Karpas-422 (cell line): ENCODE measurements at regions not wholly inside any gene's neighbourhood (a gene's known extent, or its start where the extent isn't known, plus 50 kb on each side); places are given as distances from the start of the nearest gene placed in this dataset.

Experiments used
- DNase-seq: peaks from one replicate; pipeline ENCODE4 v3.0.0-alpha.2; 2015
- H2AFZ ChIP-seq: fragments of 200-600 bp; sonication (generic); 2 replicates; pipeline ENCODE4 v1.6.1; 2014; ENCODE audit warnings: antibody characterized with exemption, low read length, mixed read lengths
- H3K27ac ChIP-seq: fragments of 200-600 bp; sonication (generic); 2 replicates; pipeline ENCODE4 v1.5.1; 2014; ENCODE audit warnings: mild to moderate bottlenecking, low read length, moderate library complexity
- H3K27me3 ChIP-seq: fragments of 200-600 bp; sonication (generic); 2 replicates; pipeline ENCODE4 v1.6.1; 2014; ENCODE audit warnings: low read length, mixed read lengths
- H3K36me3 ChIP-seq: fragments of 200-600 bp; sonication (generic); 2 replicates; pipeline ENCODE4 v1.6.1; 2014; ENCODE audit warnings: low read length, mixed read lengths; ENCODE audit not compliant: insufficient read depth
- H3K4me1 ChIP-seq: fragments of 200-600 bp; sonication (generic); 2 replicates; pipeline ENCODE4 v1.6.1; 2014; ENCODE audit warnings: mild to moderate bottlenecking, low read length, mixed read lengths
- H3K4me2 ChIP-seq: fragments of 200-600 bp; sonication (generic); 2 replicates; pipeline ENCODE4 v1.6.1; 2014; ENCODE audit warnings: low read length, low read depth, mild to moderate bottlenecking; ENCODE audit not compliant: poor library complexity, severe bottlenecking
- H3K4me3 ChIP-seq: fragments of 200-600 bp; sonication (generic); 2 replicates; pipeline ENCODE4 v1.5.1; 2014; ENCODE audit warnings: mild to moderate bottlenecking, antibody characterized with exemption, low read length, mixed read lengths
- H3K79me2 ChIP-seq: fragments of 200-600 bp; sonication (generic); 2 replicates; pipeline ENCODE4 v1.6.1; 2014; ENCODE audit warnings: mild to moderate bottlenecking, low read length, mixed read lengths
- H3K9ac ChIP-seq: fragments of 200-600 bp; sonication (generic); 2 replicates; pipeline ENCODE4 v1.6.0; 2014; ENCODE audit warnings: low read length
- H3K9me2 ChIP-seq: fragments of 200-600 bp; sonication (generic), shearing (Covaris generic); replicated peaks from 2 replicates; pipeline ENCODE4 v1.6.0; 2014; ENCODE audit warnings: mild to moderate bottlenecking, low read length, moderate library complexity; ENCODE audit not compliant: insufficient read depth
- H3K9me3 ChIP-seq: fragments of 300-700, 200-600 bp; sonication (generic); 2 replicates; pipeline ENCODE4 v1.6.1; 2014; ENCODE audit warnings: low read length, mixed read lengths
- H4K20me1 ChIP-seq: fragments of 200-600 bp; sonication (generic); 2 replicates; pipeline ENCODE4 v1.6.1; 2014; ENCODE audit warnings: mild to moderate bottlenecking, antibody characterized with exemption, low read length, low read depth; ENCODE audit not compliant: insufficient read depth

DNA sequence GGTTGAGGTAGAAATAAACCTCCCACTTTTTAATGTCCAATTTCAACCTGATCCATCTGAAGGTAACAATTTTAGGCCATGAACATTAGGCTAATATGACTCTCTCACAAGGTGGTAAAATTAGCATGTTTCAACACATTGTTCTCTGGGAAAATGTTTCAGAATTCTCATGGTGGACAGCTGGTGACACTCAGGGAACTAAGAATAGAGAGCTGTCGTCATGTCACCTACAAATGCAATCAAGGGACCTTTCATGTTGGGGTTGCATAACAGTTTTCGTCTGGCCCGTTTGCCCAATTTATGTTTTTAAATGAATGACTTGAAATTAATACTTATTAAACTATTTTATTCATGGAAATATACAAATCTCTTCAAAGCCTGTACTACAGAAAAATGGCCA, 180.7 kb upstream of the PRICKLE1 start:
- Histone ChIP-seq H3K9ac (no peak overlapping the region), H3K4me3 (no peak overlapping the region), H3K4me1 (no peaks in the 10 kb centered on the region), H3K79me2 (no peaks in the 10 kb centered on the region), H3K36me3 (no peaks in the 10 kb centered on the region), H3K9me3 (no peaks in the 10 kb centered on the region), H3K27me3 (no peaks in the 10 kb centered on the region), H2AFZ (no peak overlapping the region), H3K4me2 (no peak overlapping the region), H3K9me2 (no peaks in the 10 kb centered on the region), H3K27ac (no peak overlapping the region), H4K20me1 (no peaks in the 10 kb centered on the region)
- DNase-seq: no peak

DNA sequence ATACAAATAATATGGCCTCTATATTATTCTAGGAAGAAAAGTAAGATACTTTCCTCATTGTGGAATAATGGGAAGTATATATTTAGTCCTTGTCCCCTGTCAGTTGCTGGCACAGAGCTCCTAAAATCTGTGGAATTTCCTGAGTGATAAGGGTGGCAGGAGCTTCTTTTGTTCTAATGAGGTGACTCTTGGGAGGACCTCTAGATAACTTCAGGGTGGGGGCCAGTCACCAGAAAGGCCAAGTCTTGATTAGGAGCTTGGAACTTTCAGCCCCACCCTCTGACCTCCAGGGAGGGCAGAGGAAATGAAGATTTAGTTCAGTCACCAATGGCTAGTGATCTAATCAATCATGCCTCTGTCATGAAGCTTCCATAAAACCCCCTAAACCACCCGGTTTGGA, 179.9 kb upstream of the PRICKLE1 start:
- Histone ChIP-seq H3K27me3 (no peaks in the 10 kb centered on the region), H3K4me1 (no peaks in the 10 kb centered on the region), H3K79me2 (no peaks in the 10 kb centered on the region), H2AFZ (no peak overlapping the region), H3K27ac (no peak overlapping the region), H3K9ac (no peak overlapping the region), H3K4me3 (no peak overlapping the region), H3K36me3 (no peaks in the 10 kb centered on the region), H3K9me3 (no peaks in the 10 kb centered on the region), H3K9me2 (no peaks in the 10 kb centered on the region), H3K4me2 (no peak overlapping the region), H4K20me1 (no peaks in the 10 kb centered on the region)
- no peak for DNase-seq

DNA sequence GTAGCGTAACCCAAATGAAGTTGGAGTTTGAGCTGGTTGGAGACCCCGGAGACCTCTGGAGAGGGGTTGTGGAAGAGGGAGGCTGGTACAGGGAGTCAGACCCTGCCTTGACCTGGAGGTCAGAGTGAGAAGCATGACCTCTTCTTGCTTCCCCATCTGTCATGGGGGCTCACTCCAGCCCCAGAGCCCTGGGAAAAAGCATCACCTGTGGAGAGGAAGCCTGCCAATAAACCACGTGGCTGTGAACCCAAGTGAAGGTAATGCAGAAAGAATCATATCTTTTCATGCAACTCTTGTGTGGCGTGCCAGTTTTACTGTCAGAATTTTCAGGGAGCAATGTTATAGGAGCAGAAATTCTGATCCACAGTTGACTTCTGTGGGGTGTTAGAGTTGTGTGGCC, 178.5 kb upstream of the PRICKLE1 start:
- H3K27me3 ChIP-seq: no peaks in the 10 kb centered on the region
- H3K9me2 ChIP-seq: no peaks in the 10 kb centered on the region
- no peak overlapping the region for H3K27ac ChIP-seq
- no peaks in the 10 kb centered on the region for H3K4me1 ChIP-seq
- no peaks in the 10 kb centered on the region for H3K79me2 ChIP-seq
- no peak overlapping the region for H3K9ac ChIP-seq
- H3K4me2 ChIP-seq: no peak overlapping the region
- no peaks in the 10 kb centered on the region for H3K36me3 ChIP-seq
- no peaks in the 10 kb centered on the region for H4K20me1 ChIP-seq
- H2AFZ ChIP-seq: no peak overlapping the region
- no peak overlapping the region for H3K4me3 ChIP-seq
- no peaks in the 10 kb centered on the region for H3K9me3 ChIP-seq
- DNase-seq: no peak

DNA sequence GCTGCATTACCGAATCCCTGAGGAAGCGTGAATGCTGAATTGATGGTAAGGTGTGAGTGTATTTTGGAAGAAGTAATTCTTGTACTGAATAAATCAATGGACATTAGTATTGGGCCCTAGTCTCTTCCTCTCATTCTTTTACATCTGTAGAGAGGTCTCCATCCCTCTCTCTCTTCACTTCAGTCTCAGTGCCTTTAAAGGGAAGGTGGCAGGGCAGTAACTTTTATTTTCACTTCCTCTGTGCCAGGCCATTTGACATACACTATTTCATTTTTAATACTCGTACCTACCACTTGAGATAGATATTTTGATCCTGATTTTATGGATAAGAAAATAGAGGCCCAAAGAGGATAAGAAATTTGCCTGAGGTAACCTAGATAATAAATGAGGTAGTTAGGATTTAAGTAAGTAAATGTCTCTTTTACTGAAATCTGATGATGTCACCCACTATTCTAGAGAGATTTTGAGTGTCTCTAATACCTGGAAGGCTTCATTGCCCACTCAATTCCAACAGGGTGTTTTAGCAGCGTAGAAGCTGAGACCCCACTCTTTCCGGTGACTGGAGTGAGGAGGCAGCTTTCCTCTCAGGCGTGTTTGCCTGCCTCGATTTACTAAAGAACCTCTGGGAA, 177.9 kb upstream of the PRICKLE1 start:
- H3K36me3 ChIP-seq: no peaks in the 10 kb centered on the region
- no peak overlapping the region for H3K9ac ChIP-seq
- no peaks in the 10 kb centered on the region for H3K79me2 ChIP-seq
- H3K4me3 ChIP-seq: no peak overlapping the region
- no peak overlapping the region for H3K27ac ChIP-seq
- no peaks in the 10 kb centered on the region for H3K27me3 ChIP-seq
- no peaks in the 10 kb centered on the region for H4K20me1 ChIP-seq
- no peak overlapping the region for H2AFZ ChIP-seq
- H3K9me3 ChIP-seq: no peaks in the 10 kb centered on the region
- H3K4me2 ChIP-seq: no peak overlapping the region
- H3K4me1 ChIP-seq: no peaks in the 10 kb centered on the region
- DNase-seq: no peak
- H3K9me2 ChIP-seq: no peaks in the 10 kb centered on the region

DNA sequence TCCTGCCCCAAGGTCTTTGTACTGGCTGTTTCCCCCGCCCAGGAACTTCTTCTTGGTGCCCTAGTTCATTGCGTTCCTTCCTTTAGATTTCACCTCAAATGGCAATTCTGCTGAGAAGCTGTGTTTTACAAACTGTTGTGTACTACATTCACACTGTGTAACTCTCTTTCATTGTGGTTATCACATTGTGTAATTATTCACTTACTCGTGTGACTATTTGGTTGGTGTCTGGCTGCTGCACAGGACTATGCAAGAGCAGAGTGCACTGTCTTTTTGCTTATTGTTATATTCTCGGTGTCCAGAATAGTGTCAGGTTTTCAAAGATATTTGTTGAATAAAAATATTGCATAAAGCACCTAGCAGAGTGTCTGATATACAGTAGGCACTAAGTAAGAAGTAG, 177.2 kb upstream of the PRICKLE1 start:
- Histone ChIP-seq H3K27me3 (no peaks in the 10 kb centered on the region), H3K79me2 (no peaks in the 10 kb centered on the region), H3K9me2 (no peaks in the 10 kb centered on the region), H3K4me2 (no peak overlapping the region), H3K4me3 (no peak overlapping the region), H3K9ac (no peak overlapping the region), H3K4me1 (no peaks in the 10 kb centered on the region), H4K20me1 (no peaks in the 10 kb centered on the region), H3K36me3 (no peaks in the 10 kb centered on the region), H3K27ac (no peak overlapping the region), H3K9me3 (no peaks in the 10 kb centered on the region), H2AFZ (no peak overlapping the region)
- no peak for DNase-seq

DNA sequence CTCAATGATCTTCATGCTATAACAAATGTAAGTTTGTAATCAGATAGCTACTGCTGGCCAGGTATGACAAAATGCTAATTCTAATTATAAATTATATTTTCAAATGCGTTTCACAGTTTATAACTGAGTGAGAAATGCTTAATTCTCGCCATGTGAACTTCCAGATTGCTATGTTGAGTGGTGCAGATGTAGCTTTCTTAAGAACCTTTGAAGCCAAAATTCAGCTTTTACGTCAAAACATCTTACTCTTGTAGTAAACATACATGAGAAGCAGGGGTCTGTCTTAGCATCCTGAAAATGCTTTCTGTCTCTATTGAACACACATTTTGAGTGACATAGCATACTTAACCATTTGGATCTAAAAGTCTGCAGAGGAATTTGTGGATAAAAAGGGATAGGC, 176.5 kb upstream of the PRICKLE1 start:
- H3K4me2 ChIP-seq: no peak overlapping the region
- no peaks in the 10 kb centered on the region for H3K36me3 ChIP-seq
- H3K9me3 ChIP-seq: no peaks in the 10 kb centered on the region
- DNase-seq: no peak
- H3K9me2 ChIP-seq: no peaks in the 10 kb centered on the region
- no peak overlapping the region for H2AFZ ChIP-seq
- no peaks in the 10 kb centered on the region for H3K79me2 ChIP-seq
- no peak overlapping the region for H3K4me3 ChIP-seq
- H3K27me3 ChIP-seq: no peaks in the 10 kb centered on the region
- H3K27ac ChIP-seq: no peak overlapping the region
- no peaks in the 10 kb centered on the region for H3K4me1 ChIP-seq
- no peaks in the 10 kb centered on the region for H4K20me1 ChIP-seq
- H3K9ac ChIP-seq: no peak overlapping the region

DNA sequence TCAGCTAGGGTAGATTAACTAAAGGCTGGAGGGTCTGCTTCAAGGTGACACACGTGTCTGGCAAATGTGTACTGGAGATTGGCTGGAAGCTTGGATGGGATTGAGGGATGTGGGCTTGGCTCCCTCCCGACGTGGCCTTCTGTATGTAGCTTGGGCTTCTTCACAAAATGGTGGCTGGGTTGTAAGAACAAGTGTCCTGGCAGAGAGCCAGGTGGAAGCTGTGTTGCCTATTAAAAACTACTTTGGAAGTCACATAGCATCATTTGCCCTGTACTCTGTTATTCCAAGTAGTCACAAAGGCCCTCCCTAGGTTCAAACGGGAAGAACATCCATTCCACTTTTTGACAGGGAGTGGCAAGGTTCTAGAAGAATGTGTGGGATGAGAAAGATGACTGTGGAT, 174.1 kb upstream of the PRICKLE1 start:
- Histone ChIP-seq H3K27ac (no peak overlapping the region), H3K9me3 (no peaks in the 10 kb centered on the region), H3K36me3 (no peaks in the 10 kb centered on the region), H3K27me3 (no peaks in the 10 kb centered on the region), H3K9ac (no peak overlapping the region), H4K20me1 (no peaks in the 10 kb centered on the region), H3K4me3 (no peak overlapping the region), H3K79me2 (no peaks in the 10 kb centered on the region), H3K9me2 (no peaks in the 10 kb centered on the region), H3K4me2 (no peak overlapping the region), H2AFZ (no peak overlapping the region), H3K4me1 (no peaks in the 10 kb centered on the region)
- no peak for DNase-seq

DNA sequence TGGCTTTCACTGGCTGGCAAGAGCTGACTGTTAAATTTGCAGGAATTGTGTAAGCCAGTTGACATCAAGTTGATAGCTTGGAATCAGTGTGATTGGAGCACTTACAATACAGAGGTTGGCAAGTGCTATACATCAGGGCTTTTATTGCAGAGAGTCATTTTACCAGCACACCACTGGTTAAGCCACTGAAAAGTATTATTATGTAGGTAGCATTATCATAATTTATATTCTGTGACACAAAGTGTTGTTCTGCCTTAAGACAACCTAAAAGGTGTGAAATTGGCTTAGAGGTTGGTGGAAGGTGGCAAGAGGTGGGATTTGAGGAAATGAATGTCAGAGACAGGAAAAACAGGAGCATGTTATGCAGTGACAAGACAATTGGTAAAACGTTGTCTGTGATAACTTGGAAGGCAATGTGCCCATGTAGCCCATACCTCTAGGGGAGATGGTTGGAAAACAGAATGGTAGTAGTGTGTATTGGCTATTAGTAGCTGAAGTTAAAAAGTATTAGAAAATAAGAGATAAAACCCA, 172.9 kb upstream of the PRICKLE1 start:
- Histone ChIP-seq H3K36me3 (no peaks in the 10 kb centered on the region), H3K27me3 (no peaks in the 10 kb centered on the region), H3K4me3 (no peak overlapping the region), H3K79me2 (no peaks in the 10 kb centered on the region), H3K27ac (no peak overlapping the region), H3K4me1 (no peaks in the 10 kb centered on the region), H3K4me2 (no peak overlapping the region), H4K20me1 (no peaks in the 10 kb centered on the region), H2AFZ (no peak overlapping the region), H3K9me3 (no peaks in the 10 kb centered on the region), H3K9ac (no peak overlapping the region), H3K9me2 (no peaks in the 10 kb centered on the region)
- no peak for DNase-seq
